Suprapubic skin (tissue), 4 donors: ENCODE measurements at regions not wholly inside any gene's neighbourhood (a gene's known extent, or its start where the extent isn't known, plus 50 kb on each side); places are given as distances from the start of the nearest gene placed in this dataset.

ENCODE experiments used
- DNase-seq, 2 donors: peaks; one replicate each; pipeline ENCODE4 v3.0.0-alpha.2; 2019; ENCODE audit warnings: low spot score in 2 of 2
- H3K27ac ChIP-seq: fragments of 200-600 bp; sonication (generic); one replicate; pipeline ENCODE4 v1.5.1; 2019
- H3K27me3 ChIP-seq: fragments of 200-600 bp; sonication (generic); one replicate; pipeline ENCODE4 v1.5.1; 2019
- H3K36me3 ChIP-seq: fragments of 200-600 bp; sonication (generic); one replicate; pipeline ENCODE4 v1.5.1; 2019
- H3K4me1 ChIP-seq: fragments of 200-600 bp; sonication (generic); one replicate; pipeline ENCODE4 v1.5.1; 2019
- H3K4me3 ChIP-seq: fragments of 200-600 bp; sonication (generic); one replicate; pipeline ENCODE4 v1.5.1; 2019; ENCODE audit warnings: mild to moderate bottlenecking
- H3K9me3 ChIP-seq: fragments of 200-600 bp; sonication (generic); one replicate; pipeline ENCODE4 v1.5.1; 2019
- EP300 ChIP-seq: sonication (generic); formaldehyde crosslinking; IDR thresholded peaks from one replicate; pipeline ENCODE4 v1.6.1; 2017; ENCODE audit warnings: antibody characterized with exemption
- POLR2A ChIP-seq, 2 donors: fragments of 450-650 bp; IDR thresholded peaks; one replicate each; pipeline ENCODE4 v1.6.1; 2017; ENCODE audit warnings: antibody characterized with exemption in 2 of 2, mild to moderate bottlenecking in 2 of 2, moderate library complexity in 2 of 2
- POLR2AphosphoS5 ChIP-seq, 3 donors: sonication (generic); formaldehyde crosslinking; IDR thresholded peaks; one replicate each; pipeline ENCODE4 v1.6.1; 2017; ENCODE audit warnings: antibody characterized with exemption in 3 of 3
- WGBS: methylation state at CpG from one replicate; pipeline ENCODE4 v1.1.5; 2018; 5-methylcytosine and 5-hydroxymethylcytosine counted together
- TF ChIP-seq, protein P1 (sequence below), 2 donors: fragments of 200-600 bp in 1 of 2; fragments of 450-650 bp in 1 of 2; sonication (generic) in 1 of 2; IDR thresholded peaks; one replicate each; pipeline ENCODE4 v1.5.1; 2016 to 2019; ENCODE audit warnings: antibody characterized with exemption in 2 of 2, mild to moderate bottlenecking in 1 of 2, moderate library complexity in 1 of 2

DNA sequence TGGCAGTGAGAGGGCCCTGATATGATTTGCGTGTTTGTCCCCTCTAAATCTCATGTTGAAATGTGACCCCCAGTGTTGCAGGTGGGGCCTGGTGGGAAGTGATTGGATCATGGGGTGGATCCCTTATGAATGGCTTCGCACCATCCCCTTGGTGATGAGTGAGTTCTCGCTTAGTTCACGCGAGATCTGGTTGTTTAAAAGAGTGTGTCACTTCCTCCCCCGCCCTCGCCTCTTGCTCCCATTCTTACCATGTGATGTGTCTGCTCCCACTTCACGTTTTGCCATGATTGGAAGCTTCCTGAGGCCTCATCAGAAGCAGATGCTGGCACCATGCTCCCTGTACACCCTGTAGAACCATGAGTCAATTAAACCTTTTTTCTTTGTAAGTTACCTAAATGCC lies 319.9 kb upstream of the ID2 start:
- WGBS = 80% methylated on average over 8 of the region's 8 CpGs
- peaks cover 4% of the 10 kb centered on the region for H3K4me1 ChIP-seq

DNA sequence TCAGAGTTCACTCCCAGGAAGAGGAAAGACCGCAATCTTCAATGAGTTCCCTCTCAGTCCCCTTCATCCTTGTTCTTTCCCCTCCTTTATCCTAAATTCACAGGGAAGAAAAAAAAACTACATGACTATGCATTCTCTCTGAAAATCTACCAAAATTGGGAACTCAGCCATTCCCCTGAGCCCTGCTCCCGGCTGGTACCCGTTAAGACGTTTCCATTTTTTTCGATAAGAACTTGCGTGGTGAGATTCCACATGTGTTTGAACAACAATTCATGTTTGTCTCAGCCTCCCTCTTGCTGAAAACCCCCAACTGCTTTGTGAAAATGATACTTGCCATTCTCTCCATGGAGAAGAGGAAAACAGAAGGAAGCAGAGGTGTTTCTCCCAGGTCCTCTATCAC lies 318.7 kb upstream of the ID2 start:
- peaks cover 4% of the 10 kb centered on the region for H3K4me1 ChIP-seq
- H3K27ac ChIP-seq = no peak overlapping the region
- no peak overlapping the region for H3K4me3 ChIP-seq
- no peak for DNase-seq
- H3K9me3 ChIP-seq = no peaks in the 10 kb centered on the region
- H3K27me3 ChIP-seq = no peaks in the 10 kb centered on the region
- WGBS = 56% methylated on average over 6 of the region's 6 CpGs
- TF ChIP-seq EP300 (no peak), POLR2A (IDR thresholded peaks at IDR 0.05) (no peak), POLR2AphosphoS5 (IDR thresholded peaks at IDR 0.05) (no peak)
- TF ChIP-seq, protein P1, sequence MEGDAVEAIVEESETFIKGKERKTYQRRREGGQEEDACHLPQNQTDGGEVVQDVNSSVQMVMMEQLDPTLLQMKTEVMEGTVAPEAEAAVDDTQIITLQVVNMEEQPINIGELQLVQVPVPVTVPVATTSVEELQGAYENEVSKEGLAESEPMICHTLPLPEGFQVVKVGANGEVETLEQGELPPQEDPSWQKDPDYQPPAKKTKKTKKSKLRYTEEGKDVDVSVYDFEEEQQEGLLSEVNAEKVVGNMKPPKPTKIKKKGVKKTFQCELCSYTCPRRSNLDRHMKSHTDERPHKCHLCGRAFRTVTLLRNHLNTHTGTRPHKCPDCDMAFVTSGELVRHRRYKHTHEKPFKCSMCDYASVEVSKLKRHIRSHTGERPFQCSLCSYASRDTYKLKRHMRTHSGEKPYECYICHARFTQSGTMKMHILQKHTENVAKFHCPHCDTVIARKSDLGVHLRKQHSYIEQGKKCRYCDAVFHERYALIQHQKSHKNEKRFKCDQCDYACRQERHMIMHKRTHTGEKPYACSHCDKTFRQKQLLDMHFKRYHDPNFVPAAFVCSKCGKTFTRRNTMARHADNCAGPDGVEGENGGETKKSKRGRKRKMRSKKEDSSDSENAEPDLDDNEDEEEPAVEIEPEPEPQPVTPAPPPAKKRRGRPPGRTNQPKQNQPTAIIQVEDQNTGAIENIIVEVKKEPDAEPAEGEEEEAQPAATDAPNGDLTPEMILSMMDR (IDR thresholded peaks at IDR 0.05) = no peak
- H3K36me3 ChIP-seq = no peaks in the 10 kb centered on the region

More for the DNA sequence above, 319.9 kb upstream of the ID2 start:
- H3K9me3 ChIP-seq = no peaks in the 10 kb centered on the region
- no peak overlapping the region for H3K27ac ChIP-seq
- no peak for TF ChIP-seq EP300
- no peak for TF ChIP-seq POLR2A (IDR thresholded peaks at IDR 0.05)
- no peak for TF ChIP-seq POLR2AphosphoS5 (IDR thresholded peaks at IDR 0.05)
- TF ChIP-seq, protein P1 (IDR thresholded peaks at IDR 0.05) = no peak
- no peaks in the 10 kb centered on the region for H3K27me3 ChIP-seq
- H3K4me3 ChIP-seq = no peak overlapping the region
- H3K36me3 ChIP-seq = no peaks in the 10 kb centered on the region
- DNase-seq = no peak

DNA sequence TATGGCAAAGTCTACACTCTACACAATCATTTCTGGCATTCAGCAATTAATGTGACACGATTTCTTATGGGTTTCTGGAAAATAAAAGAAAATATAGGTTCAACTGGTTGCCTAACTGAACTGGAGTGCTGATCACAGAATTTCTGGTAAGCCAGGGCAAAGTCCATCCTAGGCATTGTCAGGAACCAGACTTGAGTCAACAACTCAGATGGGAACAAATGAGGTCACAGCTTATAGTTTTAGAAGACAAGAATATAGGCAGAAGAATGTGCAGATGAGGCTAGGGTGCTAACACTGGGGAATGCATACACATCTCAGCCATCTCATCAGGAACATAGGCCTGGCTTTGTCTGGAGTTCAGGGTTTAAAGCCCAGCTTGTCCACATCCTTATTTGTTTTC lies 317.2 kb upstream of the ID2 start:
- TF ChIP-seq, protein P1 (IDR thresholded peaks at IDR 0.05) = no peak
- TF ChIP-seq POLR2A (IDR thresholded peaks at IDR 0.05) (no peak), POLR2AphosphoS5 (IDR thresholded peaks at IDR 0.05) (no peak)
- H3K4me3 ChIP-seq = no peak overlapping the region
- no peak overlapping the region for H3K27ac ChIP-seq
- no peaks in the 10 kb centered on the region for H3K27me3 ChIP-seq
- H3K36me3 ChIP-seq = no peaks in the 10 kb centered on the region
- no peaks in the 10 kb centered on the region for H3K9me3 ChIP-seq
- H3K4me1 ChIP-seq = peaks cover 4% of the 10 kb centered on the region
- no peak for DNase-seq
- 100% methylated on average over 1 of the region's 1 CpG for WGBS

DNA sequence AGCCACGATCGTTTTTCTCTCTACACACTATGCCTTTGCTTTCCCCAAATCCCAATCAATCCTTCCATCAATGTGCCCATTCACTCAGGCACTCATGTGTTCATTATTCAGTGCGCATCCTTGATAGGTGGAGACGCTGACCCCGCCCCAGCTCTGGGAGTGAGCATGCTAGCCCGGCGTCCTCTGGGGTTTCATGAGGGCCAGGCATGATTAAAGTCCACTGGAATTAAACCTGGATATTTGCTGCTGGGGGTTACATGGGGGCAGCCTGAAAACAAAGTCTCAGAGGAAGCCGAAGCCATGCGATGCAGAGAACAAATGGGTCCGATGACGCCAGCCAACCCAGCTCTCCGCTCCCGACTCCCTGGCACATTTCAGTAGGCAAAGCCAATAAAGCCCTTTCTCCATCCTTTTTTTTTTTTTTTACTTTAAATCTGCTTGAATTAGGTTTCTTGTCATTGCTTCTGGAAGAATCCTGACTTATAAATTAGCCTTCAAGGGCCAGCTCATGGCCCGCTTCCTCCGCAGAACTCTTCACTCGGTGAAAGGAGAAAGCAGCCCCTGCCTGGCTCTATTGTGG lies 316.4 kb upstream of the ID2 start:
- WGBS = 99% methylated on average over 16 of the region's 16 CpGs
- H3K4me1 ChIP-seq = peaks cover 4% of the 10 kb centered on the region

DNA sequence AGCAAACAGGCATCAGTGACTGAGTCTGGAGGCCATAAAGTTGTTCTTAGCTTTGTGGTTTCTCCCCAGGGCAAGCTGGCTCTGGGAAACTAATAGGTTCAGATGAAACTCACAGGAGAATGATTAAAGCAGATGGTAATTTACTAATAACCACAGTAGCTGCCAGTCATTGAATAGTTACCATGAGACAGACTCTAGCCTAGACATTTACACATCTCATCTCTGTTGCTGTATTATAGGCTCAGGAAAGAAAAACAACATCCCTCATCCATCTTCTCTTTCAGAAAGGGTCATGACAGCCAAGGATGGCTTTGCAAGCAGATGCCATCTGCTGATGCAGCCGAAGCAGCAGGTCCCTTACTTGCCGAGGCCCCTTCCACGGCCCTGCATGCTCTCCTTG lies 314.0 kb upstream of the ID2 start:
- H3K27me3 ChIP-seq = no peaks in the 10 kb centered on the region
- TF ChIP-seq, protein P1 (IDR thresholded peaks at IDR 0.05) = no peak
- TF ChIP-seq POLR2A (IDR thresholded peaks at IDR 0.05) = no peak
- TF ChIP-seq POLR2AphosphoS5 (IDR thresholded peaks at IDR 0.05) = no peak
- TF ChIP-seq EP300 = no peak
- no peak overlapping the region for H3K27ac ChIP-seq
- WGBS = 100% methylated on average over 3 of the region's 3 CpGs
- H3K36me3 ChIP-seq = no peaks in the 10 kb centered on the region
- H3K4me1 ChIP-seq = peaks cover 4% of the 10 kb centered on the region
- DNase-seq = no peak
- H3K9me3 ChIP-seq = no peaks in the 10 kb centered on the region
- no peak overlapping the region for H3K4me3 ChIP-seq

More for the DNA sequence above, 316.4 kb upstream of the ID2 start:
- Histone ChIP-seq H3K27ac (no peak overlapping the region), H3K4me3 (no peak overlapping the region), H3K36me3 (no peaks in the 10 kb centered on the region), H3K9me3 (no peaks in the 10 kb centered on the region), H3K27me3 (no peaks in the 10 kb centered on the region)
- TF ChIP-seq POLR2AphosphoS5 (IDR thresholded peaks at IDR 0.05) (no peak), POLR2A (IDR thresholded peaks at IDR 0.05) (no peak), EP300 (no peak)
- TF ChIP-seq, protein P1 (IDR thresholded peaks at IDR 0.05) = no peak
- no peak for DNase-seq
